GM03348 (cell line): ENCODE measurements at regions not wholly inside any gene's neighbourhood (a gene's known extent, or its start where the extent isn't known, plus 50 kb on each side); places are given as distances from the start of the nearest gene placed in this dataset.
"Not testable (repeated sequence)": the region's sequence is repeated elsewhere in the genome, so short reads cannot be mapped to it uniquely, and the experiment has no call there.

ENCODE experiments used
- DNase-seq: peaks from one replicate; pipeline ENCODE4 v3.0.0; 2012; ENCODE audit warnings: low spot score

GRCh38 chr16:79893445-79893844, 292.9 kb upstream of the MAF start:
- DNase-seq, result no peak

DNA sequence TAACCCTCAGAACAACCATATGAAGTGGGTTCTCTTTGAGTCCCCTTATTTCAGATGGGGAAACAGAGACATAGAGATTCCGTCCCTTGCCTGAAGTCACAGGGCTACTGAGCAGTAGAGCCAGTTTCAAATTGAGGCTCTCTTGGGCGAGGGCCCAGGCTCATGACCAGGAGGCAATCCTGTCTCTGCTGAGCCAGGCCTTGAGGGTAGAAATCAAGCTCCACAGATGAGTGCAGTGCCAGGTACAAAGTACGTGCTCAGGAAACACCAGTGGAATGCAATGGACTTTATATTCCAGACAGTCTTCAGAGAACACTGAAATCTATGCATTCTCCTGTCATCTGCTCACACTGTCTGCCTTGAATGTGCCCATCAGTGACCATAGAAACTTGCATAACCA, 291.7 kb upstream of the MAF start:
- DNase-seq, result no peak

- no peak for DNase-seq
These were observed 290.9 kb upstream of the MAF start for GRCh38 chr16:79891458-79891857.

- DNase-seq, result no peak
These were observed 287.3 kb upstream of the MAF start for GRCh38 chr16:79887541-79888540.

DNA sequence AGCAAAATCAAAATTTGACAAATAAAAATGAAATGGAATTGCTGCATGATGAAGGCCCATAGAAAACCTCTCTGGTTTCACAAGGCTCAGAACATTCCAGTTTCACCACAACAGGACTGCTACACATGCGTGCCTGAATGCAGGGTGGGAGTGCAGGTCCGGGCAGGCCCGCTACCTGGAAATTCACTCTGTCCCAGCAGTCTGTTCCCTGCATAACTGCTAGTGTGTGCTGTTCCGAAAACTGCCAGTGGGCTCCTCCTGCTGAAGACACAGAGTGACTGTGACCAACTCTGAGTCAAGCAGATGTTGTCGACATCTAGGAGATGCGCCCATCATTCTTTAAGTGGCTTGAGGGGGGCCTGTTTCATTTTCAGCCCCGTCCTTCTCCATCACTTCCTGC, 284.8 kb upstream of the MAF start:
- no peak for DNase-seq

DNA sequence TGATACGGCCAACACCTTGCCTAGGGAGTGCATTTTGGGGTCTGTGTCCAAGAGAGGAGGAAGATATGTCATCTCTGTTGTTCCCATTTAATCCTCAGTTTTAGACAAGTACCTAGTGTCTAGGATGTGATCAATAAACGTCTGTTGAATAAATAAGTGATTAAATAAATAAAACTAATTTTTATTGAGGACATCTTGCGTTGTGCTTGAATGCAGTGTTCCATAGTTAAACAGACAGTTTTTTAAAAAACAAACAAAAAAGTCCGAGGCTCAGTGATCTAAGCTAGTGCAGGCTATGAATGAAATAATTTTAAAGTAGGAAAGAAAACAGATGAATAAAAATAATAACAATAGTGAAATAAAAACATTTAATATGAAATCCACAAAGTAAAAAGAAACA, 283.0 kb upstream of the MAF start:
- no peak for DNase-seq

DNA sequence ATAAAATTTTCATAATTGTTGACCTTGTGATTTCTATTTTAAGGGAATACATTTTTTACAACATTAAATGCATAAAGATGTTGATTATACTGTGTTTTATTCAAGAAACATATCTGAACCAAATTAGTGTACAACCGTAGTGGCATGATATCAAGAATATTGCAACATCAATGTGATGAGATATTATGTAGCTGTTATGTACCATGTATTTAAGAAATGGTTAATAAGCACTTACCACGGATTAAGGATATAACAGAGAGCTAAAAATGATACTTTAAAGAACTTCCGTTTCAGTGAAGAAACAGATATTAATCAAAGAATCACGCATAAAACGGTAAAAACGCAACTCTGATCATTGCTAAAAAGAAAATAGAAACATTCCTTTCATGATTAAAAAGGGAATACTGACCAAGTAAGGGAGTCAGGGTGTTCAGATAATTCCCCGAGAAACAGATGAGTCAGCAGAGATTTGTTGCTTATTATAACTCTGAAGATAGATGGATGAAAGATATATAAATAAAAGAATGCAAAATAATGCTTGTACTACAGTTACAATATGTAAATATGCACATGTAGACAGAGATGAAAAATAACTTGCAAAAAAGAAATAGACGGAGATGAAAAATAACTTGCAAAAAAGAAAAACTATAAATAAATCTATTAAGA, 281.9 kb upstream of the MAF start:
- no peak for DNase-seq

GRCh38 chr16:79881107-79881506, 280.6 kb upstream of the MAF start:
- DNase-seq, result not testable (repeated sequence)

- no peak for DNase-seq
These were observed 275.8 kb upstream of the MAF start for GRCh38 chr16:79876332-79876730.

DNA sequence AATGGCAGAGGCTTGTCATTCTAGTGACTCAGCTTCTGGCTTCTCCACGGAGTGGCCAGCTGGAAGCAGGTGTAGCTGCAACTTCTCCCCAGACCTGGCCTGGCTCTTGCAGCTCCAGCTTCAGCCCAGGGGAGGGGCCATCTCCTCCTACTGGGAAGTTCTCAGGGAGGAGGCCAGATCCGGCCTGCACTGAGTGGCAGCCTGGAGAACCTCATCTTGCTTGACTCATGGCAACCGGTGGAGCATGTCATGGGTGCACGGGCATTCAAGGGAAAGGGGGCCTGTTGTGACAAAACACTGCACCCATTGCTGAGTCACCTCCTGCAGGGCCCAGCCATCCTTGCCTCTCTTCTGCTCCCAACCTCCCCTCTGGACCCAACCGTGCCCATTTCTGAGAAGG, 273.9 kb upstream of the MAF start:
- DNase-seq, result no peak

DNA sequence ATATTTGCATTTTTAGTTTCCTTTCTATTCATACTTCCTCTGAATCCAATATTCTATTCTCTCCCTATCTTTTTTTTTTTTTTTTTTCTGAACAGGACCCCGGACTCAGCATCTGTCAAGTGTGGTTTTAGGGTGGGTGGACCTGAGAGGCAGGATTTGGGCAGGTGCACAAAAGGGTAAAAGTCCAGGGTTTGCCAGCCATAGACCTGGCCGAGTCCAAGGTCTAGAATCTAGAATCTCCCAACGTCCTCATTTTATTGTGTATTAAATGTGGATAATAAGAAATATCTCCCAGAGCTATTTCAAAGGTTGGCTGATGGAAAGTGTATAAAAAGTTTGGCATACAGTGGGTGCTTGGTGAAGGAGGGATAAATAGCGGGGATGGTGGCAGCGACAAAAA, 273.3 kb upstream of the MAF start:
- DNase-seq, result no peak

DNA sequence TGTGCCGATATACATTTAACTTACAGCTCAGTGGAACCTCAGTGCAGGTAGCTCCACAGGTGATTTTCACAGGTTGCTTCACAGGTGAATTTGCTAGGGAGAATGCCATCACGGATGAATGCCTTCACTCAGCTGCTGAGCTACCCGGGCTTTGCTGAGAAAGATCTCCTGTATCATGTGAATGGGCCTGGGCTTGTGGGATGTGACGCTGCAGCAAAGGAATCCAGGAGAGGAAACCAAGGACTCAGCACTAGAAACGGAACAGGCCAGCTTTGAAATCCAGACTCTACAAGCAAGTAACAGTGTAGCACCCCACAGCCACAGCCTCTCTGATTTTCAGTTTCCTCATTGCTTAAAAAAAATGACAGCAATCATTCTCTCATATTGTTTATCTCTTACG, 271.4 kb upstream of the MAF start:
- DNase-seq, result no peak

- no peak for DNase-seq
These were observed 269.7 kb upstream of the MAF start for GRCh38 chr16:79870016-79870886.

DNA sequence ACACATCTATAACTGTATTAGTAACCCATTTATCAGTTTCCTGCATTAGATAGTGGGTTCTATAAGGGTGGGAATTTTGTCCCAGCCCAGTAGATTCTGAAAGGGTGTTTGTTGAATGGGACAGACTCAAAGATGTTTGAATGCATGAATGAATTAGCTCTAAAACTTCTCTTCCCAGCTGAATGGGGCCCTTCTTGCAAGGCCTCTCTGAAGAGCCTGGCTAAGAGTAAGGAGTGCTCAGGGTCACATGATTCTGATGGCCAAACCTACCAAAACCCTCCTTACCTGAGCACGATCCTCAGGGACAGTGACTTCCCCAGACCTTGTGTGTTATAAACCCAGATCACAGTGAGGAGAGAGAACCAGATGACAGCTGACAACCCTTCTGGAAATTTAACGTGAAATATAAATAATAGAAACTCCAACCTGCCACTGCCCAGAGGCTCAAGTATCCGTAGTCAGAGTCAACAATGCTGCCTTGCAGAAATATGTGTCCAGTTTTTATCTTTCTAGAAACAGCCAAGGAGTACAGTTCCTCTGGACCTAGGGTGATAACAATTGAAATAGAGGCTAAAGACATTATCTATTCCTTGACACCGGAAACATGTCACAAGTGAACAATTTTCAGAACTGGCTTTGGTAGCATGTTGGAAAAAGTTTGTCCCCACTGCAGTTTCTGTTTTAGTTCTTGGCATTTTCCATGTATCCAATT, 268.9 kb upstream of the MAF start:
- DNase-seq, result no peak

- DNase-seq, result no peak
These were observed 268.3 kb upstream of the MAF start for GRCh38 chr16:79868841-79869240.

- no peak for DNase-seq
These were observed 267.0 kb upstream of the MAF start for GRCh38 chr16:79867425-79867997.

DNA sequence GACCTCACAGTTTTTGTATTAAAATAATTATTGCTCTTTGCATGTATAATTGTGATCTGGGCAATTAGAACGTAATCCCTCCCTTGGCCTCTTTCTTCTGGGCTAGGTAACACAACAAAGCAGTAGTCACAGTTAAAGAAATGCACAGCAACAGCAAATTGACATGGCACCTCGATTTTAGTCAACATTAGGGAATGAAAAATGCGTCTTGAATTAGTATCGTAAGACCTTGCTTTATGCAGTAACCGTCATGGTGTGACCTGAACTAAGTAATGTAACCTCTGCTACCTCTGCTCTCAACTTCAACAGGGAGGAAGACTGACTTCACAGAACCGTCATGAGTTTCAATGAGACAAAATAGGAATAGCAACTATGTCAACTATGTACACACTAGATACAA, 265.4 kb upstream of the MAF start:
- no peak for DNase-seq

DNA sequence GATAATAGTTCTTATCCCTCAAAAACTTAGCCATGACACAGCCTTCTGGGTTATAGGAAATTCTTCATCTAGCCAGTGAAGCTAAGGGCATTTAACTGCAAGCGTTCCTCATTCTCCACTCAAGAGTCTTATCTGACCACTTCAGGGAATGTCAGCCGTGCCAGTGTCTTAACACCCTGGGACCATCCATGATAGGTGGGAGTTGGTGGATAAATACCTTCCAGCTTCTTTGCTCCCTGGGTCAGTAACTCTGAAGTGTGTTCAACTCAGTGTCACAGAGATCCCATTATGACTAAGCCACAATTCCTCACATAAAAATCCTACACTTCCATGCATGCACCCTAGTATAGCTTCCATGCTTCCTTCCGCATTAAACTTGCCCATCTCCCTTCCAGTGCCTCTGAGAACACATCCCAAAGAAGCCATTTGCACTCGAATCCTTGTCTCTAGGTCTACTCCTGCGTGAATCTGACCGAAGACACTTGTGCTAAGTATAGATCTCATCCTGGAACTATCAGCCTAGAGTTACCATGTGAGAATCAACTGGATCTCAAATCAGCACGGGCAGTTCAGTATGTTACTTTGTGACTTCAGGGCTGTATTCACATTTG, 264.3 kb upstream of the MAF start:
- no peak for DNase-seq

DNA sequence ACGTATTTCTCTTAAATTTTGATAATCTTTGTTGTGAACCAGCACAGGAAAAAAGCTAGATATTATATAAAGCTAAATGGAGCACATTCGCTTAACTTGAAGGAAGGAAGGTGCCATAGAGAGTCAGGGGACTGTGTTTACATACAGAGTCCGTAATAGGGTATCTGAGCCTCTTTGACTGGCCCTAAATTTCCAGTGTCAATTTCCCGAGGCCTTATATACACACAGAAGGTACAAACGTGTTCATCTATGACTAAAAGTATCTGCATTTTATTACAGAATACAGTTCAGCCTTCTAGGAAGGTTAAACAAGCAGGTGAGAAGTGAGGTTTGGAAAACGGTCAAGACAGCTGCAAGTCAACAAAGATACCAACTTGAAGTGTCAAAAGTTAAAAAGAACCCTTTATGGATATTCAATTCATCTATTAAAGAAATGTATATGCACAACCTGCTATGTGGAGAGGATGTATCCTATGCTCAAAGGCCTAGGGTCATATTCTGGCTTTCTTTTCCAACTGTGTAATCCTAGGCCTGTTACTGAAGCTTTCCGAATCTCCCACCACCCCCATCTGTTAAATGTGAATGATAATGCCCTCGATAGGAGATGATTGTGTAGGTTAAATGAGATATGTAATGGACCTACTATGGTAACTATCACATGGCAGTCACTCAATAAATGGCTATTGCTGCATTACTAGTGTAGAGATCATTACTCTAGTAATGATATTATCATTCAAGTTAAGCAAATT, 263.7 kb upstream of the MAF start:
- no peak for DNase-seq
